ENCODE measurements at regions not wholly inside any gene's neighbourhood (a gene's known extent, or its start where the extent isn't known, plus 50 kb on each side); places are given as distances from the start of the nearest gene placed in this dataset.

DNA sequence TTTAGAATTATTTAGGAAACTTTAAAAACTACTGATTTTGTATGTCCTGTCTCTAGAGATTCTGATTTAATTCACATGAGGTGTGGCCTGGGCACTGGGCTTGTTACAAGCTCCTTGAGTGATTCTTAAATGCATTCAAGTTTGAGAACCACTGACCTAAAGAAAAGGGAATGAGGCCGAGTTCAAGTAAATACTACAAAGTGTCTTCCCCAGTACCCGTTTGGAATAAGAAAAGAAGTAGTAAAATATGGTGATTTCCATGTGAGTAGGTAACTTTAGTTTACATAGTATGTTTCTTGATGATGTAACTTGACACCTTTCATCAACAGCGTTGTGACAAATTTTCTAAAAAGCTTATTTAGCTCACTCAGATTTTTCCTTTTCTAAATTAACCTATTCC lies 1022.9 kb upstream of the NRXN1 start:
- TF ChIP-seq POLR2A (IDR thresholded peaks at IDR 0.05) (no peak), EP300 (IDR thresholded peaks at IDR 0.05) (no peak), POLR2AphosphoS5 (IDR thresholded peaks at IDR 0.05) (no peak), CTCF (IDR thresholded peaks at IDR 0.05) (no peak)
- no peaks in the 10 kb centered on the region for H3K36me3 ChIP-seq
- no peak for ATAC-seq
- WGBS, 2 donors (ENCODE audit: low coverage in 1 of 2): 64 to 67% methylated on average over 3 of the region's 3 CpGs
- H3K4me1 ChIP-seq: no peaks in the 10 kb centered on the region
- no peak overlapping the region for H3K27ac ChIP-seq
- no peaks in the 10 kb centered on the region for H3K27me3 ChIP-seq
- no peak overlapping the region for H3K4me3 ChIP-seq
- H3K9me3 ChIP-seq: peaks cover 0 to 4% (median 0%) of the 10 kb centered on the region in 3 donors

DNA sequence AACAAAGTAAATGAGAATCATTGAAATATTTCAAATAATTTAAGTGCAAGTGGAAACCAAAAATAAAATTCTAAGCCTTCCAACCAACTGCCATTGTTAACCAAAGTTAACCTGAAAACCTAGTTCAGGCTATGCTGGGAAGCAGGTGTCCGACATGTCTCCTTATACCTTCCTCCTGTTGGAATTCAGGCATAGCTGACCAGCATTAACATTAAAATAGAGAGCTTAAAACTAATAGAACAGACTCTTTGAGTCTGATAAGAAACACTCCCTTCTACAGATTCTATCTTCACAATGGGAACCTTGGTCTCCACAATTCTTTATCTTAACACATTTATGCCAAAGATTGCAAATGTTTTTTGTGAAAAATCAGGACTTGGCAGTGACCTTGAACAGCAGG lies 1004.9 kb upstream of the NRXN1 start:
- TF ChIP-seq CTCF (IDR thresholded peaks at IDR 0.05): no peak
- no peak for TF ChIP-seq POLR2A (IDR thresholded peaks at IDR 0.05)
- no peak for TF ChIP-seq POLR2AphosphoS5 (IDR thresholded peaks at IDR 0.05)
- TF ChIP-seq EP300 (IDR thresholded peaks at IDR 0.05): no peak
- no peaks in the 10 kb centered on the region for H3K9me3 ChIP-seq
- H3K27me3 ChIP-seq: no peaks in the 10 kb centered on the region
- ATAC-seq: no peak
- H3K36me3 ChIP-seq: no peaks in the 10 kb centered on the region
- 88 to 100% methylated on average over 1 of the region's 1 CpG for WGBS, 2 donors (ENCODE audit: low coverage in 1 of 2)
- H3K27ac ChIP-seq: no peak overlapping the region
- H3K4me3 ChIP-seq: no peak overlapping the region
- H3K4me1 ChIP-seq: no peaks in the 10 kb centered on the region

- no peaks in the 10 kb centered on the region for H3K9me3 ChIP-seq
- H3K36me3 ChIP-seq: no peaks in the 10 kb centered on the region
- no peaks in the 10 kb centered on the region for H3K27me3 ChIP-seq
- H3K4me1 ChIP-seq: no peaks in the 10 kb centered on the region
- no peak overlapping the region for H3K27ac ChIP-seq
- no peak overlapping the region for H3K4me3 ChIP-seq
- ATAC-seq: no peak
- 63 to 100% methylated on average over 1 of the region's 1 CpG for WGBS, 2 donors (ENCODE audit: low coverage in 1 of 2)
- no peak for TF ChIP-seq POLR2AphosphoS5 (IDR thresholded peaks at IDR 0.05)
Measured at GRCh38 chr2:52036024-52036423, 1004.1 kb upstream of the NRXN1 start.

DNA sequence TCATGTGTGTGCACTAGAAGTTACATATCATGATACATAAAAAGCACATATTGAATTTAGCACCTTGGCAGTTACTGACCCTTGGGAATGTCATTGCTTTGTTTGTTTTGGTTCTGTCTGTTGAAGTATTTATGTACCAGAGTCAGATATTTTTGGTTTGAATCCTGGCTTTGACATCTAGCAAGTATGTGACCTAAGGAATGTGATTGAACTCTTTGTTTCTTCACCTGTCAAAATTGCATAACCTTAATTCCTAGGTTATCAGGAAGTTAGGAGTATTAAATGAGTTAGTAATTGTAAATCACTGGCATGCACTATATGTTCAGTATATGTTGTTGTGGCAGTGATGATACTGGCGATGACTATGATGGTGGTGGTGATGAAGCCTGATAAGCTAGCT lies 1003.5 kb upstream of the NRXN1 start:
- H3K4me3 ChIP-seq: no peak overlapping the region
- H3K36me3 ChIP-seq: no peaks in the 10 kb centered on the region
- H3K9me3 ChIP-seq: no peaks in the 10 kb centered on the region
- no peak for TF ChIP-seq EP300 (IDR thresholded peaks at IDR 0.05)
- no peak for TF ChIP-seq CTCF (IDR thresholded peaks at IDR 0.05)
- TF ChIP-seq POLR2AphosphoS5 (IDR thresholded peaks at IDR 0.05): no peak
- no peak for TF ChIP-seq POLR2A (IDR thresholded peaks at IDR 0.05)
- no peaks in the 10 kb centered on the region for H3K4me1 ChIP-seq
- no peak for ATAC-seq
- no peaks in the 10 kb centered on the region for H3K27me3 ChIP-seq
- no peak overlapping the region for H3K27ac ChIP-seq
- WGBS, 2 donors (ENCODE audit: low coverage in 1 of 2): 95 to 100% methylated on average over 1 of the region's 1 CpG

GRCh38 chr2:52034706-52035105 lies 1002.8 kb upstream of the NRXN1 start:
- ATAC-seq: no peak
- Histone ChIP-seq H3K27me3 (no peaks in the 10 kb centered on the region), H3K9me3 (no peaks in the 10 kb centered on the region), H3K27ac (no peak overlapping the region), H3K4me1 (no peaks in the 10 kb centered on the region), H3K36me3 (no peaks in the 10 kb centered on the region), H3K4me3 (no peak overlapping the region)
- 56 to 71% methylated on average over 2 of the region's 2 CpGs for WGBS, 2 donors (ENCODE audit: low coverage in 1 of 2)
- TF ChIP-seq POLR2A (IDR thresholded peaks at IDR 0.05): no peak
- TF ChIP-seq POLR2AphosphoS5 (IDR thresholded peaks at IDR 0.05): no peak
- TF ChIP-seq EP300 (IDR thresholded peaks at IDR 0.05): no peak
- TF ChIP-seq CTCF (IDR thresholded peaks at IDR 0.05): no peak
